Adrenal gland (tissue), 9 donors: ENCODE measurements at regions not wholly inside any gene's neighbourhood (a gene's known extent, or its start where the extent isn't known, plus 50 kb on each side); places are given as distances from the start of the nearest gene placed in this dataset.

Experiments
- DNase-seq, 7 donors: peaks; one replicate each; pipeline ENCODE4 v3.0.0-alpha.2; 2019 to 2020
- H3K27ac ChIP-seq, 5 donors: fragments of 200-600 bp; sonication (generic) in 4 of 5; 1 replicate in 3 of 5; 2 replicates in 2 of 5; pipeline versions ENCODE4 v1.5.1 to v1.8.0; 2016 to 2020; ENCODE audit warnings: mild to moderate bottlenecking in 1 of 5
- H3K27me3 ChIP-seq: fragments of 200-600 bp; 2 replicates; pipeline ENCODE4 v1.8.0; 2021
- H3K36me3 ChIP-seq, 2 donors: fragments of 200-600 bp; replicated peaks in 1 of 2; 1 replicate in 1 of 2; 2 replicates in 1 of 2; pipeline versions ENCODE4 v1.5.1 to v1.8.0; 2018 to 2022
- H3K4me1 ChIP-seq, 2 donors: fragments of 200-600 bp; replicated peaks in 1 of 2; 1 replicate in 1 of 2; 2 replicates in 1 of 2; pipeline versions ENCODE4 v1.5.1 to v1.8.0; 2018 to 2021
- H3K4me3 ChIP-seq, 4 donors: fragments of 200-600 bp; sonication (generic) in 3 of 4; one replicate each; pipeline ENCODE4 v1.5.1; 2016 to 2018
- H3K9me3 ChIP-seq, 3 donors: fragments of 200-600 bp; sonication (generic) in 1 of 3; replicated peaks in 1 of 3; 1 replicate in 2 of 3; 2 replicates in 1 of 3; pipeline versions ENCODE4 v1.5.1 to v1.8.0; 2016 to 2021
- CTCF ChIP-seq, 6 experiments: fragments of 450-650 bp in 4 of 6; fragments of 200-600 bp in 2 of 6; sonication (generic) in 1 of 6; IDR thresholded peaks; 1 replicate in 5 of 6; 2 replicates in 1 of 6; pipeline versions ENCODE4 v1.5.1 to v1.8.0; 2016 to 2021; ENCODE audit warnings: antibody characterized with exemption in 6 of 6, mild to moderate bottlenecking in 2 of 6, moderate library complexity in 1 of 6
- POLR2A ChIP-seq, 2 donors: fragments of 450-650 bp; IDR thresholded peaks; one replicate each; pipeline ENCODE4 v1.6.1; 2017; ENCODE audit warnings: antibody characterized with exemption in 2 of 2, mild to moderate bottlenecking in 2 of 2, moderate library complexity in 1 of 2
- WGBS, 4 donors: extraction: QIAGEN DNeasy Blood & Tissue Kit in 2 of 4; methylation state at CpG; one replicate each; pipeline versions ENCODE4 v1.1.5 to v1.1.7; 2013 to 2017; 5-methylcytosine and 5-hydroxymethylcytosine counted together
- intact Hi-C, 2 donors: fragments of 100-400 bp; cut with DNase I; formaldehyde crosslinking; loops; one replicate each; pipeline versions ENCODE4 v1.14.1 to v1.15.0; 2022 to 2023
- donor health status: healthy with polysubstance abuse.
- donor health status: Bipolar disorder and iron deficiency.
- donor health status: DM: yes; HTN: yes; CAD: no.
- donor health status: DM: no; HTN: no; CAD: no.
- donor health status: DM: no; HTN: no; CAD: no.

GRCh38 chr4:38222892-38223291, 262.7 kb downstream of the PTTG2 start:
- no peaks in the 10 kb centered on the region for H3K36me3 ChIP-seq
- no peak overlapping the region for H3K4me3 ChIP-seq
- DNase-seq = no peak
- no peaks in the 10 kb centered on the region for H3K9me3 ChIP-seq
- H3K27me3 ChIP-seq = no peaks in the 10 kb centered on the region
- H3K4me1 ChIP-seq = peaks cover 6 to 18% of the 10 kb centered on the region in 2 donors
- TF ChIP-seq CTCF (IDR thresholded peaks at IDR 0.05) (no peak), POLR2A (IDR thresholded peaks at IDR 0.05) (no peak)
- intact Hi-C loops = no loop called here
- no peak overlapping the region for H3K27ac ChIP-seq
- 91 to 97% (median 94%) methylated on average over 2 of the region's 2 CpGs for WGBS, 4 donors

GRCh38 chr4:38223306-38223705, 263.1 kb downstream of the PTTG2 start:
- Histone ChIP-seq H3K27ac (peak overlapping the region in 1 of 5 donors; percentile 18), H3K4me3 (no peak overlapping the region), H3K27me3 (no peaks in the 10 kb centered on the region), H3K9me3 (no peaks in the 10 kb centered on the region), H3K4me1 (peaks cover 6 to 18% of the 10 kb centered on the region in 2 donors), H3K36me3 (no peaks in the 10 kb centered on the region)
- peak in 5 of 7 donors; percentile 33 to 72 (median 47) for DNase-seq
- TF ChIP-seq CTCF (IDR thresholded peaks at IDR 0.05) (no peak), POLR2A (IDR thresholded peaks at IDR 0.05) (no peak)
- intact Hi-C loops = no loop called here
- 0 to 21% (median 1%) methylated on average over 1 of the region's 1 CpG for whole genome bisulfite sequencing, 4 donors

DNA sequence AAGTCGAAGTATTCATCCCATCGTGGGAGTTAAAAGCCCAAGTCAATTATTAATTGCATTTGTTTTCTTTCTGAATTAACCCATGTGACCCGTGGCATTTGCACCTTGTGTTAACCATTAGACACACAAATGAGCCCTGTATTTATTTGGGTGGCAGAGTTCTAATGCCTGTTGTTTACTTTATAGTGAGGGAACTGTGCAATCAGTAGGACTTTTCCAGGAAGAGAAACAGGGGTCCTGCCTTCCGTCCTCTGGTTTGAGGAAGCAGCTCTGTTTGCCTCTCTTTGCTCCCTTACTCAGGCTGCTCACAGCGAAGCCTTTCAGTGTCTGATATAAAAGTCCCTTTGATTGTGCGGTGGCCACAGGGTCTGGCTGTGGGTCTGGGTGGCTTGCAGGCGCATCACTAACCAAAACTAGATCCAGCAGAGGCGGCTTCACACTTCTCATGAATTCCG, 263.6 kb downstream of the PTTG2 start:
- intact Hi-C loops = no loop called here

DNA sequence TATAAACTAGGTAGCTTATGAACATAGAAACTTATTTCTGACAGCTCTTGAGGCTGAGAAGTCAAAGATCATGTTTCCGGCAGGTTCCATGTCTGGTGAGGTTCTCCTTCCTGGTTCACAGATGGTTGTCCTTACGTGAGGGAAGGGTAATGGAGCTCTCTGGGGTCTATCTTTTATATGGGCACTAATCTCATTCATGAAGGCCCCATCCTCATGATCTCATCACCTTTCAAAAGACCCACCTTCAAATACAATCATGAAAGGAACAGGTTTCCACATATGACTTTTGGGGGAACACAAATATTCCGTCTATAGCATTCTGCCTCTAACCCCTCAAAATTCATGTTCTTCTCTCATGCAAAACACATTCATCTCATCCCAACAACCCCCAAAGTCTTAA, 264.7 kb downstream of the PTTG2 start:
- Histone ChIP-seq H3K9me3 (no peaks in the 10 kb centered on the region), H3K27ac (no peak overlapping the region), H3K4me1 (peaks cover 6 to 18% of the 10 kb centered on the region in 2 donors), H3K27me3 (no peaks in the 10 kb centered on the region), H3K4me3 (no peak overlapping the region), H3K36me3 (no peaks in the 10 kb centered on the region)
- intact Hi-C loops = no loop called here
- 93 to 96% (median 94%) methylated on average over 3 of the region's 3 CpGs for WGBS, 4 donors
- DNase-seq = no peak
- no peak for TF ChIP-seq CTCF (IDR thresholded peaks at IDR 0.05)
- TF ChIP-seq POLR2A (IDR thresholded peaks at IDR 0.05) = no peak

More for the DNA sequence above, 263.6 kb downstream of the PTTG2 start:
- peak in 1 of 7 donors; percentile 5 for DNase-seq
- 68 to 75% (median 71%) methylated on average over 9 of the region's 9 CpGs for WGBS, 4 donors
- H3K9me3 ChIP-seq = no peaks in the 10 kb centered on the region
- H3K27me3 ChIP-seq = no peaks in the 10 kb centered on the region
- H3K27ac ChIP-seq = peak overlapping the region in 2 of 5 donors; percentile 0 to 18
- H3K4me1 ChIP-seq = peaks cover 6 to 18% of the 10 kb centered on the region in 2 donors
- no peak for TF ChIP-seq POLR2A (IDR thresholded peaks at IDR 0.05)
- TF ChIP-seq CTCF (IDR thresholded peaks at IDR 0.05) = no peak
- no peaks in the 10 kb centered on the region for H3K36me3 ChIP-seq
- H3K4me3 ChIP-seq = no peak overlapping the region
